ENCODE measurements at regions not wholly inside any gene's neighbourhood (a gene's known extent, or its start where the extent isn't known, plus 50 kb on each side); places are given as distances from the start of the nearest gene placed in this dataset.

- Histone ChIP-seq H3K36me3 (replicated peaks) (no peaks in the 10 kb centered on the region), H3K27me3 (replicated peaks) (no peaks in the 10 kb centered on the region), H3K27ac (peak overlapping the region; percentile 53), H3K4me3 (ENCODE audit: low read depth, low read length) (no peak overlapping the region)
- no peak for TF ChIP-seq CTCF (IDR thresholded peaks at IDR 0.05; ENCODE audit: low read depth, low read length, missing control alignments)
- in situ Hi-C loops (cut with HindIII; ENCODE audit: low pct_ligation_motif_present, low sequenced_read_pairs): no loop called here
- DNase-seq: peak; percentile 55
Measured at GRCh38 chr21:16181018-16181417, 451.2 kb downstream of the USP25 start.

- TF ChIP-seq CTCF (IDR thresholded peaks at IDR 0.05; ENCODE audit: low read depth, low read length, missing control alignments): no peak
- in situ Hi-C loops (cut with HindIII; ENCODE audit: low pct_ligation_motif_present, low sequenced_read_pairs): no loop called here
- H3K27me3 ChIP-seq (replicated peaks): no peaks in the 10 kb centered on the region
- no peak for DNase-seq
- H3K4me3 ChIP-seq (ENCODE audit: low read depth, low read length): no peak overlapping the region
- H3K27ac ChIP-seq: no peak overlapping the region
- H3K36me3 ChIP-seq (replicated peaks): no peaks in the 10 kb centered on the region
Measured at GRCh38 chr21:16185766-16186165, 456.0 kb downstream of the USP25 start.

- DNase-seq: peak; percentile 17
- in situ Hi-C loops (cut with HindIII; ENCODE audit: low pct_ligation_motif_present, low sequenced_read_pairs): no loop called here
- no peak for TF ChIP-seq CTCF (IDR thresholded peaks at IDR 0.05; ENCODE audit: low read depth, low read length, missing control alignments)
- no peak overlapping the region for H3K27ac ChIP-seq
- H3K36me3 ChIP-seq (replicated peaks): no peaks in the 10 kb centered on the region
- H3K4me3 ChIP-seq (ENCODE audit: low read depth, low read length): no peak overlapping the region
- no peaks in the 10 kb centered on the region for H3K27me3 ChIP-seq (replicated peaks)
Measured at GRCh38 chr21:16186742-16187141, 457.0 kb downstream of the USP25 start.

- no peaks in the 10 kb centered on the region for H3K27me3 ChIP-seq (replicated peaks)
- H3K36me3 ChIP-seq (replicated peaks): no peaks in the 10 kb centered on the region
- no peak for TF ChIP-seq CTCF (IDR thresholded peaks at IDR 0.05; ENCODE audit: low read depth, low read length, missing control alignments)
- no peak for DNase-seq
- in situ Hi-C loops (cut with HindIII; ENCODE audit: low pct_ligation_motif_present, low sequenced_read_pairs): no loop called here
- no peak overlapping the region for H3K4me3 ChIP-seq (ENCODE audit: low read depth, low read length)
- no peak overlapping the region for H3K27ac ChIP-seq
Measured at GRCh38 chr21:16187603-16188301, 458.0 kb downstream of the USP25 start.

GRCh38 chr21:16192902-16193301 lies 463.1 kb downstream of the USP25 start:
- Histone ChIP-seq H3K4me3 (ENCODE audit: low read depth, low read length) (no peak overlapping the region), H3K27ac (no peak overlapping the region), H3K27me3 (replicated peaks) (no peaks in the 10 kb centered on the region), H3K36me3 (replicated peaks) (no peaks in the 10 kb centered on the region)
- in situ Hi-C loops (cut with HindIII; ENCODE audit: low pct_ligation_motif_present, low sequenced_read_pairs): no loop called here
- no peak for DNase-seq
- TF ChIP-seq CTCF (IDR thresholded peaks at IDR 0.05; ENCODE audit: low read depth, low read length, missing control alignments): no peak
